ENCODE measurements at regions not wholly inside any gene's neighbourhood (a gene's known extent, or its start where the extent isn't known, plus 50 kb on each side); places are given as distances from the start of the nearest gene placed in this dataset.

DNA sequence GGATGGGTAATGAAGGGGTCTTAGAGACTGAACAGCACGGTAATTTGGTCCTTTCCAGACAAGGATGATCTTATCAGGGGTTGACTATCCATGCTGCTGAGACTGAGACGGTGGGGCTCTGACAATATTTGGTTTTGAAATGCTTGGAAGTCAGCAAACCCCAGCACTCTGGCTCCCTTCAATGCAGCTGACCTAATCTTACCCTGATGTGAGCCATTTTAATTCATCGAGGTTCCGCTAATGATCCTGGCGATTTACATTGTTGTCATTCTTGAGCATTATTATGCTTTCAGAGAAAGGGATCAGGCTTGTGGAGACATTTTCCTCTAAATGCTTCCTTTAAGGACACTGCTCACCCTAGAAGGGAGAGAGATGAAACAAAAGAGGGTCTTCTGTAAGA, 114.6 kb upstream of the BMPER start:
- no peaks in the 10 kb centered on the region for H3K27me3 ChIP-seq
- H3K9me2 ChIP-seq (replicated peaks; ENCODE audit: insufficient read depth), result no peaks in the 10 kb centered on the region
- H3K4me2 ChIP-seq, result no peak overlapping the region
- no peaks in the 10 kb centered on the region for H3K79me2 ChIP-seq
- no peaks in the 10 kb centered on the region for H3K4me1 ChIP-seq (ENCODE audit: insufficient read depth)
- no peaks in the 10 kb centered on the region for H4K20me1 ChIP-seq (ENCODE audit: insufficient read depth, poor library complexity, severe bottlenecking)
- H2AFZ ChIP-seq, result no peak overlapping the region
- no peak overlapping the region for H3K4me3 ChIP-seq
- no peaks in the 10 kb centered on the region for H3K9me3 ChIP-seq (ENCODE audit: low read depth)
- H3K27ac ChIP-seq, result no peak overlapping the region
- TF ChIP-seq, protein P1, sequence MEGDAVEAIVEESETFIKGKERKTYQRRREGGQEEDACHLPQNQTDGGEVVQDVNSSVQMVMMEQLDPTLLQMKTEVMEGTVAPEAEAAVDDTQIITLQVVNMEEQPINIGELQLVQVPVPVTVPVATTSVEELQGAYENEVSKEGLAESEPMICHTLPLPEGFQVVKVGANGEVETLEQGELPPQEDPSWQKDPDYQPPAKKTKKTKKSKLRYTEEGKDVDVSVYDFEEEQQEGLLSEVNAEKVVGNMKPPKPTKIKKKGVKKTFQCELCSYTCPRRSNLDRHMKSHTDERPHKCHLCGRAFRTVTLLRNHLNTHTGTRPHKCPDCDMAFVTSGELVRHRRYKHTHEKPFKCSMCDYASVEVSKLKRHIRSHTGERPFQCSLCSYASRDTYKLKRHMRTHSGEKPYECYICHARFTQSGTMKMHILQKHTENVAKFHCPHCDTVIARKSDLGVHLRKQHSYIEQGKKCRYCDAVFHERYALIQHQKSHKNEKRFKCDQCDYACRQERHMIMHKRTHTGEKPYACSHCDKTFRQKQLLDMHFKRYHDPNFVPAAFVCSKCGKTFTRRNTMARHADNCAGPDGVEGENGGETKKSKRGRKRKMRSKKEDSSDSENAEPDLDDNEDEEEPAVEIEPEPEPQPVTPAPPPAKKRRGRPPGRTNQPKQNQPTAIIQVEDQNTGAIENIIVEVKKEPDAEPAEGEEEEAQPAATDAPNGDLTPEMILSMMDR (IDR thresholded peaks at IDR 0.05; ENCODE audit: poor library complexity), result no peak
- TF ChIP-seq EZH2 (IDR thresholded peaks at IDR 0.05; ENCODE audit: borderline replicate concordance), result no peak
- DNase-seq (ENCODE audit: low spot score), result no peak
- H3K36me3 ChIP-seq (replicated peaks; ENCODE audit: insufficient read depth, low read depth), result no peaks in the 10 kb centered on the region
- WGBS (ENCODE audit: low lambda C conversion rate, missing lambda C conversion rate), result 47% methylated on average over 5 of the region's 5 CpGs

DNA sequence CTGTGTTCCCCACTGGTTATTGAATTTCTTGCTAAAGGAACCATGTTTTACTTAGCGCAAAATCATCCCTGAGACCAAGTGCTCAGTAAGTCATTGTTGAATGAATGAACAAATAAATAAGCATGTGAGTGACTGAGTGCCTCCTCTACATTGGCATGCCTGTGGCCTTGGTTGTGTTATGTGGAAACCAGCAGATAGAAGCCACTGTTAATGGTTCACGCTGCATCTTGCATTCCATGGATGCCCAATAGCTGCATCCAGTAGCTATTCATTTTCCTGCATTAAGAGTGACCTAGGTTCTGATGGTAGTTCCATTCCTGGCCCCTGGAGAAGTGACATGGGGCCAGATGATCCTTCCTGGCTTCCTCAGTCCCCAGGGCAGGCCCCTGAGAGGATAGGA, 113.3 kb upstream of the BMPER start:
- no peaks in the 10 kb centered on the region for H3K79me2 ChIP-seq
- no peak overlapping the region for H2AFZ ChIP-seq
- H3K36me3 ChIP-seq (replicated peaks; ENCODE audit: insufficient read depth, low read depth), result no peaks in the 10 kb centered on the region
- H3K27ac ChIP-seq, result no peak overlapping the region
- H3K27me3 ChIP-seq, result no peaks in the 10 kb centered on the region
- no peaks in the 10 kb centered on the region for H3K9me2 ChIP-seq (replicated peaks; ENCODE audit: insufficient read depth)
- DNase-seq (ENCODE audit: low spot score), result no peak
- H4K20me1 ChIP-seq (ENCODE audit: insufficient read depth, poor library complexity, severe bottlenecking), result no peaks in the 10 kb centered on the region
- WGBS (ENCODE audit: low lambda C conversion rate, missing lambda C conversion rate), result 97% methylated on average over 2 of the region's 2 CpGs
- no peaks in the 10 kb centered on the region for H3K4me1 ChIP-seq (ENCODE audit: insufficient read depth)
- H3K4me3 ChIP-seq, result no peak overlapping the region
- TF ChIP-seq EZH2phosphoT487 (IDR thresholded peaks at IDR 0.05; ENCODE audit: low read depth, severe bottlenecking, unreplicated experiment), result no peak
- no peak for TF ChIP-seq EZH2 (IDR thresholded peaks at IDR 0.05; ENCODE audit: borderline replicate concordance)
- TF ChIP-seq, protein P1 (IDR thresholded peaks at IDR 0.05; ENCODE audit: poor library complexity), result no peak
- no peaks in the 10 kb centered on the region for H3K9me3 ChIP-seq (ENCODE audit: low read depth)
- no peak overlapping the region for H3K4me2 ChIP-seq

DNA sequence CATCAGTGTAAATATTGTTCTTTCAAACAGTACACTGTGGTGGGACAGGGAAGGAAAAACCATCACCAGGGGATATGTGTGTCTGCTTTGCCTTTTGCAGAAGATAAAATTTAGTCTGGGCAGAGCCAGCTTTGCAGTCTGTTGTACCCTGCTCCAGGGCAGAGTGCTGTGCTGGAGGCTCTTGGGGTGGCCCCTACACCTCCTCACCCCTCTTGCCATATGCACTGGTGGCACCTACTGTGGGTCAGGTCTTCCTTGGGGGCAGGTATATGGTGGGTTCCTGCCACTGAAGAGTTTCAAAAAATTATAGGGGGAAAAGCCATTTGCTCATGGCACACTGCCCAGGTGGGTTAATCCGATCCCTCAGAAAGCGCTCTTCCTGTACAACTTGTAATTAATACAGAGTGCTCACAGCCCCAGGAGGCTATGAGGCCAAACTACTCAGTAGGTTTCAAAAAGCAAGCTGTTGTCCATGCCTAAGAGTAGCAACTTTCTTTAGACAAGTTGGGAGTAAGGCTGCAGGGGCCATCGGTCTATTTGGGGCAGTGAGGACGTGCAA, 112.7 kb upstream of the BMPER start:
- H3K79me2 ChIP-seq, result no peaks in the 10 kb centered on the region
- no peak overlapping the region for H3K4me3 ChIP-seq
- H3K9me2 ChIP-seq (replicated peaks; ENCODE audit: insufficient read depth), result no peaks in the 10 kb centered on the region
- TF ChIP-seq EZH2phosphoT487 (IDR thresholded peaks at IDR 0.05; ENCODE audit: low read depth, severe bottlenecking, unreplicated experiment) (no peak), EZH2 (IDR thresholded peaks at IDR 0.05; ENCODE audit: borderline replicate concordance) (no peak)
- TF ChIP-seq, protein P1 (IDR thresholded peaks at IDR 0.05; ENCODE audit: poor library complexity), result no peak
- H3K9me3 ChIP-seq (ENCODE audit: low read depth), result no peaks in the 10 kb centered on the region
- WGBS (ENCODE audit: low lambda C conversion rate, missing lambda C conversion rate), result 87% methylated on average over 4 of the region's 4 CpGs
- DNase-seq (ENCODE audit: low spot score), result no peak
- no peaks in the 10 kb centered on the region for H3K4me1 ChIP-seq (ENCODE audit: insufficient read depth)
- H2AFZ ChIP-seq, result no peak overlapping the region
- H3K27me3 ChIP-seq, result no peaks in the 10 kb centered on the region
- H3K27ac ChIP-seq, result no peak overlapping the region
- no peaks in the 10 kb centered on the region for H3K36me3 ChIP-seq (replicated peaks; ENCODE audit: insufficient read depth, low read depth)
- H4K20me1 ChIP-seq (ENCODE audit: insufficient read depth, poor library complexity, severe bottlenecking), result no peaks in the 10 kb centered on the region
- H3K4me2 ChIP-seq, result no peak overlapping the region

DNA sequence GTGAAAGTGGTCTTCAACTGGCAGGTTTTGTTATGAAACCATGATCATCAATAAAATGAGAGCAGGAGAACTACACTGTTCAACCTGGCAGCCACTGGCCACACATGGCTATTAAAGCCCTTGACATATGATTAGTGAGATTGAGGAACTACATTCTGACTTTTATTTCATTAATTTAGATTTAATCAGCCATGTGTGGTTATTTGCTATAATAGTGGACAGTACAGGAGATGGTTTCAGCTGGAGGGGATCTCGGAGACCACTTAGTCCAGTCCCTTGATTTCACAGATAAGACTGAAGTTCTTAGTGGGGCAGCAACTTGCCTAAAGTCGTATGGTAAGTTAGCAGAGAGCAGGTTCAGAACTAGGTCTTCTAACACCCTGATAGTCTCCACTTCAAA, 111.7 kb upstream of the BMPER start:
- H3K36me3 ChIP-seq (replicated peaks; ENCODE audit: insufficient read depth, low read depth), result no peaks in the 10 kb centered on the region
- no peaks in the 10 kb centered on the region for H3K4me1 ChIP-seq (ENCODE audit: insufficient read depth)
- TF ChIP-seq EZH2 (IDR thresholded peaks at IDR 0.05; ENCODE audit: borderline replicate concordance) (no peak), EZH2phosphoT487 (IDR thresholded peaks at IDR 0.05; ENCODE audit: low read depth, severe bottlenecking, unreplicated experiment) (no peak)
- TF ChIP-seq, protein P1 (IDR thresholded peaks at IDR 0.05; ENCODE audit: poor library complexity), result no peak
- no peak overlapping the region for H3K27ac ChIP-seq
- H3K9me3 ChIP-seq (ENCODE audit: low read depth), result no peaks in the 10 kb centered on the region
- H3K4me3 ChIP-seq, result no peak overlapping the region
- H3K79me2 ChIP-seq, result no peaks in the 10 kb centered on the region
- H3K27me3 ChIP-seq, result no peaks in the 10 kb centered on the region
- 90% methylated on average over 2 of the region's 2 CpGs for WGBS (ENCODE audit: low lambda C conversion rate, missing lambda C conversion rate)
- DNase-seq (ENCODE audit: low spot score), result no peak
- H4K20me1 ChIP-seq (ENCODE audit: insufficient read depth, poor library complexity, severe bottlenecking), result no peaks in the 10 kb centered on the region
- no peak overlapping the region for H3K4me2 ChIP-seq
- no peak overlapping the region for H2AFZ ChIP-seq
- no peaks in the 10 kb centered on the region for H3K9me2 ChIP-seq (replicated peaks; ENCODE audit: insufficient read depth)
